Memory B cell (primary cell): ENCODE measurements at regions not wholly inside any gene's neighbourhood (a gene's known extent, or its start where the extent isn't known, plus 50 kb on each side); places are given as distances from the start of the nearest gene placed in this dataset.
A peak's percentile ranks its signal among the peaks of the same experiment; 100 is the strongest.

Experiments used
- ATAC-seq: fragments of 150-1000 bp; cut with Tn5 transposase; 2 replicates; pipeline ENCODE4 v1.10.0; 2021; ENCODE audit warnings: low read depth, mild to moderate bottlenecking, moderate library complexity
- DNase-seq, 2 donors: peaks; one replicate each; pipeline ENCODE4 v3.0.0; 2022; ENCODE audit warnings: low spot score in 2 of 2
- H3K27ac Mint-ChIP-seq: one replicate; pipeline ENCODE4 v1.8.0; 2022; ENCODE audit warnings: mild to moderate bottlenecking, moderate library complexity, mixed read lengths
- H3K27me3 Mint-ChIP-seq: one replicate; pipeline ENCODE4 v1.8.0; 2022; ENCODE audit warnings: mixed read lengths
- H3K36me3 Mint-ChIP-seq: one replicate; pipeline ENCODE4 v1.8.0; 2022; ENCODE audit warnings: mild to moderate bottlenecking, mixed read lengths
- H3K4me1 Mint-ChIP-seq: one replicate; pipeline ENCODE4 v1.8.0; 2022; ENCODE audit warnings: mixed read lengths
- H3K4me3 Mint-ChIP-seq: one replicate; pipeline ENCODE4 v1.8.0; 2022; ENCODE audit warnings: mild to moderate bottlenecking, moderate library complexity, mixed read lengths
- H3K9me3 Mint-ChIP-seq: one replicate; pipeline ENCODE4 v1.8.0; 2022; ENCODE audit warnings: mixed read lengths

GRCh38 chr2:196328088-196328680 is 156.8 kb upstream of the STK17B start:
- H3K9me3 Mint-ChIP-seq, result no peaks in the 10 kb centered on the region
- peaks cover 5% of the 10 kb centered on the region for H3K27me3 Mint-ChIP-seq
- H3K4me1 Mint-ChIP-seq, result no peaks in the 10 kb centered on the region
- no peaks in the 10 kb centered on the region for H3K36me3 Mint-ChIP-seq
- DNase-seq, result no peak
- no peak for ATAC-seq
- no peak overlapping the region for H3K4me3 Mint-ChIP-seq
- no peak overlapping the region for H3K27ac Mint-ChIP-seq

GRCh38 chr2:196329959-196330358 is 158.6 kb upstream of the STK17B start:
- H3K9me3 Mint-ChIP-seq, result no peaks in the 10 kb centered on the region
- ATAC-seq, result no peak
- no peak overlapping the region for H3K4me3 Mint-ChIP-seq
- peaks cover 3% of the 10 kb centered on the region for H3K27me3 Mint-ChIP-seq
- no peak for DNase-seq
- no peaks in the 10 kb centered on the region for H3K36me3 Mint-ChIP-seq
- H3K27ac Mint-ChIP-seq, result no peak overlapping the region
- no peaks in the 10 kb centered on the region for H3K4me1 Mint-ChIP-seq

GRCh38 chr2:196330645-196331044 is 159.3 kb upstream of the STK17B start:
- H3K9me3 Mint-ChIP-seq, result no peaks in the 10 kb centered on the region
- no peaks in the 10 kb centered on the region for H3K36me3 Mint-ChIP-seq
- H3K27me3 Mint-ChIP-seq, result peaks cover 3% of the 10 kb centered on the region
- no peak for ATAC-seq
- no peak for DNase-seq
- peaks cover under 1% of the 10 kb centered on the region for H3K4me1 Mint-ChIP-seq
- no peak overlapping the region for H3K27ac Mint-ChIP-seq
- H3K4me3 Mint-ChIP-seq, result no peak overlapping the region

- Mint-ChIP-seq H3K27ac (no peak overlapping the region), H3K4me3 (no peak overlapping the region), H3K4me1 (peaks cover 2% of the 10 kb centered on the region), H3K36me3 (no peaks in the 10 kb centered on the region), H3K9me3 (no peaks in the 10 kb centered on the region), H3K27me3 (peaks cover 2% of the 10 kb centered on the region)
- DNase-seq (no peak), ATAC-seq (no peak)
Measured at GRCh38 chr2:196331143-196331542, 159.8 kb upstream of the STK17B start.

DNA sequence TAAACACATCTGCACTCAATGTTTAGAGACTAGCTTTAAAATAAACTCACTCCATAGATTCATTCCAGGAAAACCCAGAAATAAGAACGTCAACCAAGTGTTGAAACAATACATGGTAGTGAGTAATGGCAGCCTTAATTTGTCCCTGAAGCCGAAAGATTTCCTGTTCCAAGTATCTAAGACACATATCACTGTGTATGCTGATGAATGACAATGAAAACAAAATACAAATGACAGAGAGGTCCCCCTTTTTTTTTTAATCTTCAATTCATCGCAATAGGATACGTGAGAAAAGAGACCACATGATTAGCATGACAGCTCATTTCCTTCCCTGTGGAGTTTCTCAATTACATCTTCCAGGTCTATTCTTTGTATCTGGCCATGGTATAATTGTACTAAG is 160.5 kb upstream of the STK17B start:
- Mint-ChIP-seq H3K27ac (no peak overlapping the region), H3K27me3 (peaks cover 2% of the 10 kb centered on the region), H3K4me3 (no peak overlapping the region), H3K36me3 (no peaks in the 10 kb centered on the region), H3K9me3 (no peaks in the 10 kb centered on the region), H3K4me1 (peaks cover 6% of the 10 kb centered on the region)
- no peak for DNase-seq
- no peak for ATAC-seq

- Mint-ChIP-seq H3K36me3 (no peaks in the 10 kb centered on the region), H3K4me1 (peaks cover 8% of the 10 kb centered on the region), H3K27ac (no peak overlapping the region), H3K4me3 (no peak overlapping the region), H3K27me3 (peaks cover 2% of the 10 kb centered on the region), H3K9me3 (no peaks in the 10 kb centered on the region)
- ATAC-seq, result no peak
- no peak for DNase-seq
Measured at GRCh38 chr2:196333397-196333796, 162.0 kb upstream of the STK17B start.

DNA sequence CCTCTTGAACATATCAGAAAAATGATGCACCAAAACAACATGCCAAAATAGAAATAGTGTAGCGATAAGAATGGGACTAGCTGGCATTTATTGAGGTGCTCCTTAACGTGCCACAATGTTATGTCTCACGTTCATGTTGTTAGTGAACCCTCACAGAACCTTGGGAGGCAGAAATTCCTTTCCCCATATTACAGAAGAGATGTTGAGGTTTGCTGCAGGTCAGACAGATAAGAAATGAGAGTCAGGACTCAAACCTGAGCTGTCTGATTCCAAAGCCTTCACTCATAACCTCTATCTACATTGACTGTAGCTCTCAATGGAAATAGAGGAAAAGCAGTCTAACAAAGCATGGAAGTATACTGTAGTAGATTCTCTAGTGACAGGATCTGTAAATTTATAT is 163.3 kb upstream of the STK17B start:
- Mint-ChIP-seq H3K36me3 (no peaks in the 10 kb centered on the region), H3K4me3 (no peak overlapping the region), H3K9me3 (no peaks in the 10 kb centered on the region), H3K4me1 (peaks cover 8% of the 10 kb centered on the region), H3K27me3 (peaks cover 2% of the 10 kb centered on the region), H3K27ac (no peak overlapping the region)
- no peak for DNase-seq
- ATAC-seq, result no peak

GRCh38 chr2:196335221-196335634 is 163.8 kb upstream of the STK17B start:
- no peak overlapping the region for H3K4me3 Mint-ChIP-seq
- H3K27me3 Mint-ChIP-seq, result peaks cover 2% of the 10 kb centered on the region
- no peak overlapping the region for H3K27ac Mint-ChIP-seq
- no peaks in the 10 kb centered on the region for H3K9me3 Mint-ChIP-seq
- no peak for ATAC-seq
- no peak for DNase-seq
- no peaks in the 10 kb centered on the region for H3K36me3 Mint-ChIP-seq
- H3K4me1 Mint-ChIP-seq, result peaks cover 8% of the 10 kb centered on the region

DNA sequence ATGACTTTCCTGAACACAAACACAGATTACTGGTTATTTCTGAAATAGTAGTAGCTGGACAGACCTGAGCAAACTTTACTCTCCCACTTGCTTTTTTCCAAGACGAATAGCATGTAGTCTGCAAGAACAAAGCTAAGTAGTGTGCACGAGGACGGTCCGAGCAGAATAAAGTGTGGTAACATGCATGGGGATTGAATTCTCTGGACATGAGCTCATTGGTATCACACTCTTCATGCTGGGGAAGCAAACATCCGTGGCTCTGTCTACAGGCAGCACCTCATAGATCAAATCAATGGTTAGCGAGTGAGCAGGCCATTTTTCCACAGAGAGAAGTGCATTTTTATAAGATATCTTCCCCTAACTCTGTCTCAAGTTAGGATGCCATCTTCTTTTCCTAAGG is 164.8 kb upstream of the STK17B start:
- Mint-ChIP-seq H3K27ac (peak overlapping the region; percentile 78), H3K4me3 (no peak overlapping the region), H3K27me3 (peaks cover 2% of the 10 kb centered on the region), H3K36me3 (no peaks in the 10 kb centered on the region), H3K9me3 (no peaks in the 10 kb centered on the region), H3K4me1 (peaks cover 8% of the 10 kb centered on the region)
- ATAC-seq, result no peak
- DNase-seq, result no peak

DNA sequence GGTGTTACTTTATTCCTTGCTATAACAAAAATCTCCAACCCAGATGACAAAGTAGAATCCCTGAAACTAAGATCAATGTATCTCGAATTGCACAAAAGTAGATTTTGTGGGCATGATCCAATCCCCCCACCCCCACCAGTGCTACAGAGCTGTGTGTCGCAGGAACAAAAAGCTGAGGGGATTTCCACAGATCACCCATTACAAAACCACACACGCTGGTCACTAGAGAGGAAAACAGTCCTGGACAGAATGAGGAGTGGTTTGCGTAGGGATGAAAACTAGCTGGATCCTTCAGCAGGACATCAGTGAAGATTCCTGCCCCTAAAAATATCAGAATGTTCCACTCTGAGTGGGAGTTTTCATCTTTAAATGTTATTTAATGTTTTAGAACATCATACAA is 165.3 kb upstream of the STK17B start:
- Mint-ChIP-seq H3K36me3 (no peaks in the 10 kb centered on the region), H3K27me3 (peaks cover 2% of the 10 kb centered on the region), H3K27ac (peak overlapping the region; percentile 78), H3K4me3 (no peak overlapping the region), H3K4me1 (peaks cover 8% of the 10 kb centered on the region), H3K9me3 (no peaks in the 10 kb centered on the region)
- ATAC-seq (peak; percentile 86), DNase-seq (peak in 1 of 2 donors; percentile 5)

- Mint-ChIP-seq H3K27ac (peak overlapping the region; percentile 78), H3K36me3 (no peaks in the 10 kb centered on the region), H3K27me3 (peaks cover 2% of the 10 kb centered on the region), H3K4me1 (peaks cover 8% of the 10 kb centered on the region), H3K4me3 (no peak overlapping the region), H3K9me3 (no peaks in the 10 kb centered on the region)
- DNase-seq (peak in 1 of 2 donors; percentile 8), ATAC-seq (peak; percentile 63)
Measured at GRCh38 chr2:196337208-196337953, 166.0 kb upstream of the STK17B start.

DNA sequence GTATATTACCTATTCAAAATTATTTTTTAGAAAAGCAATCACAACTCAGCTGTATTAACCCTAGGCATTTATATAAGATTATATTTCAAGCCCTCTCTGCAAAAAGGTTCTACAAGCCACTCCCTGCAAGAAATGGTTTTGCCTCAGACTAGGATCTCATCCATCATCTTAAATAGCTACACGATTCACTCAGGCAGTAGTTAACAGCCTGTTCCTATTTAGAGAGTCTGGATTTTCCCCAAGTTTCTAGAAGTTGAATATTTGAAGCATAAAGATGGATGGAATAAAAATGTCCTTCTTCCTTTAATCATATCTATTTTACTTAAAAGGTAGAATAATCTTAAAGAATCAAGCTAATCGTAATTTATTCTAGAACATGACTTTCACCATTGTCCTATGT is 167.1 kb upstream of the STK17B start:
- Mint-ChIP-seq H3K9me3 (no peaks in the 10 kb centered on the region), H3K4me1 (peaks cover 8% of the 10 kb centered on the region), H3K27ac (no peak overlapping the region), H3K27me3 (no peaks in the 10 kb centered on the region), H3K36me3 (no peaks in the 10 kb centered on the region), H3K4me3 (no peak overlapping the region)
- DNase-seq (no peak), ATAC-seq (no peak)

DNA sequence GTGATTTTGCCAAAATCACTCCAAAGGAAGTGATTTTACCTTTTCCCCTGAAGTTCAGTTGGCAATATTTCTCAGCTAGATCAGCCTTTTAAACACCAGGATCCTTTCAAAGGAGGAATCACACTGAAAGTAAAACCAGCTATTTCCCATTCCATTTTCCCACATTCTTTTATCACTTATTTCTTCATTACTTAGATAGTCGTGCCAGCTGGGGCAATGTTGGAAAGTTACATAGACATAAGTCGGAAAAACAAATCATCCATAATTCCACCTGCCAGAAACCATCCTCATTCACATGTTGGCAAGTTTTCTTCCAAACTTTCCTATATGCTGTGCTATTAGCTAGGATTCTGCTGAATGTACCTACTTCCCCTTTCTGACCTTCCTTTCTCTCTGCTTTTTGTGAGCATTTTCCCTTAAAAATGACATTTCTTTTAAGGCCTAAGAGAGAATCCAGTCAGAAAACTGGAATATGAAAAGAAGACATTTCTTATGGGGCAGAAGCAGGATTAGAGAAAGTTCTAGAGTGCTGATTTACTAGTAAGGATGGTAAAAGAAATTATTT is 170.0 kb upstream of the STK17B start:
- ATAC-seq, result no peak
- Mint-ChIP-seq H3K4me1 (peaks cover 9% of the 10 kb centered on the region), H3K9me3 (no peaks in the 10 kb centered on the region), H3K27me3 (no peaks in the 10 kb centered on the region), H3K27ac (no peak overlapping the region), H3K36me3 (no peaks in the 10 kb centered on the region), H3K4me3 (no peak overlapping the region)
- no peak for DNase-seq

DNA sequence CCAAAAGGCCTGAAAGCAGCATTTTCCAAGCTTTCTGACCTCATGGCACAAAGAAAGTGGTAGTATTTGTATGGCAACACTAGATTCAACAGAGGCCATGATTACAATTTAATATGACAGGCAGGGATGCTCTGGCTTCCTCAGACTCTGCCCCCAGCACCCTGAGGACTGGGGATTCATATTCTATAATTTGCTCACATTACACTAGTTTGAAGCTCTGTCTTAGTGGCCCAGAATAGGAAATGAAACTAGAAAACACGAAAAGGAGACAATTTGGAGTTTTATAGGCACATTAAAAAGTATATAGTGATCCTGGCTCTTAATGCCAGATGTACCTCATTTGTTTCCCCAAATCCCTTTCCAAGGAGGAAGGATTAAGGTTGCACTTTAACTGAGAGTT is 173.0 kb upstream of the STK17B start:
- Mint-ChIP-seq H3K27ac (no peak overlapping the region), H3K4me3 (no peak overlapping the region), H3K27me3 (no peaks in the 10 kb centered on the region), H3K4me1 (peaks cover 3% of the 10 kb centered on the region), H3K9me3 (no peaks in the 10 kb centered on the region), H3K36me3 (no peaks in the 10 kb centered on the region)
- DNase-seq, result no peak
- ATAC-seq, result no peak

DNA sequence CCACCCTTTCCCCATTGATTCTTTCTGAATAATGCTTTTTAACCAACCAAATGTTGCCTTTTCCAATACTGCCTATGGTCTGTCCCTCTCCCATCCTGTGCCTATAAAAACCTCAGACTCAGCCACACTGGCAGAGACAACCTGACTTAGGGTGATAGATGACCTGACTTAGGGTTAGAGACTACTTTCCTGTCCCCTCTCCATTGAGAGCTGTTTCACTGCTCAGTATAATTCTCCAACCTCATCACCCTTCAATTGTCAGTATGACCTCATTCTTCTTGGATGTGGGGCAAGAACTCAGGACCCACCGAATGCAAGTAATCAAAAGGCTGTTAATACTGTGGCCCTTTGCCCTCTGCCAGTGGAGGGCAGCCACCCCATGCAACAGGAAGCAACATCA is 182.3 kb upstream of the STK17B start:
- peaks cover 9% of the 10 kb centered on the region for H3K27me3 Mint-ChIP-seq
- H3K9me3 Mint-ChIP-seq, result peaks cover 8% of the 10 kb centered on the region
- DNase-seq (no peak), ATAC-seq (no peak)
- peaks cover 7% of the 10 kb centered on the region for H3K36me3 Mint-ChIP-seq
- no peak overlapping the region for H3K4me3 Mint-ChIP-seq
- H3K27ac Mint-ChIP-seq, result no peak overlapping the region
- H3K4me1 Mint-ChIP-seq, result peaks cover 2% of the 10 kb centered on the region
